Activated CD8-positive, alpha-beta T cell treated with anti-CD3 and anti-CD28 coated beads for 36 hours (primary cell): ENCODE measurements at regions not wholly inside any gene's neighbourhood (a gene's known extent, or its start where the extent isn't known, plus 50 kb on each side); places are given as distances from the start of the nearest gene placed in this dataset.

Experiments
- ATAC-seq: fragments of 200-7000 bp; cut with Tn5 transposase; one replicate; pipeline ENCODE4 v1.10.0; 2021; ENCODE audit warnings: mild to moderate bottlenecking, moderate library complexity
- CTCF ChIA-PET: fragments of 350-600 bp; sonication (Branson Sonifier 250); formaldehyde crosslinking; loops from one replicate; lab custom pipeline; 2021; ENCODE audit warnings: antibody characterized with exemption; lab: Charles Lee
- POLR2A ChIA-PET: fragments of 350-600 bp; sonication (Branson Sonifier 250); formaldehyde crosslinking; loops from one replicate; lab custom pipeline; 2021; ENCODE audit warnings: antibody characterized with exemption; lab: Charles Lee
- DNase-seq: peaks from one replicate; pipeline ENCODE4 v3.0.0-alpha.2; 2020
- H3K27ac Mint-ChIP-seq: one replicate; pipeline ENCODE4 v1.8.0; 2021; ENCODE audit warnings: mild to moderate bottlenecking, mixed read lengths
- H3K27me3 Mint-ChIP-seq: one replicate; pipeline ENCODE4 v1.8.0; 2021; ENCODE audit warnings: mixed read lengths
- H3K36me3 Mint-ChIP-seq: one replicate; pipeline ENCODE4 v1.8.0; 2021; ENCODE audit warnings: low read depth, mixed read lengths
- H3K4me1 Mint-ChIP-seq: one replicate; pipeline ENCODE4 v1.8.0; 2021; ENCODE audit warnings: low read depth, mixed read lengths
- H3K4me3 Mint-ChIP-seq: one replicate; pipeline ENCODE4 v1.8.0; 2021; ENCODE audit warnings: mild to moderate bottlenecking, moderate library complexity, mixed read lengths
- H3K9me3 Mint-ChIP-seq: one replicate; pipeline ENCODE4 v1.8.0; 2021; ENCODE audit warnings: mixed read lengths
- CTCF ChIP-seq: fragments of 200-600 bp; IDR thresholded peaks from one replicate; pipeline ENCODE4 v1.8.0; 2022; ENCODE audit warnings: antibody characterized with exemption, mild to moderate bottlenecking
- intact Hi-C: fragments of 100-400 bp; cut with micrococcal nuclease; formaldehyde crosslinking; loops from one replicate; pipeline ENCODE4 v1.10.0; 2022

- Mint-ChIP-seq H3K9me3 (no peaks in the 10 kb centered on the region), H3K4me1 (no peaks in the 10 kb centered on the region), H3K4me3 (no peak overlapping the region), H3K36me3 (no peaks in the 10 kb centered on the region), H3K27me3 (no peaks in the 10 kb centered on the region), H3K27ac (no peak overlapping the region)
- ATAC-seq (no peak), DNase-seq (no peak)
- intact Hi-C loops, result no loop called here
- no peak for TF ChIP-seq CTCF
- ChIA-PET POLR2A (no interaction called here), CTCF (no interaction called here)
Observed at GRCh38 chr2:221006084-221006483, 566.0 kb downstream of the EPHA4 start.

- ATAC-seq (no peak), DNase-seq (no peak)
- Mint-ChIP-seq H3K4me3 (no peak overlapping the region), H3K27ac (no peak overlapping the region), H3K4me1 (no peaks in the 10 kb centered on the region), H3K36me3 (no peaks in the 10 kb centered on the region), H3K9me3 (no peaks in the 10 kb centered on the region), H3K27me3 (peaks cover 1% of the 10 kb centered on the region)
- intact Hi-C loops, result no loop called here
- CTCF ChIA-PET, result no interaction called here
- POLR2A ChIA-PET, result no interaction called here
- TF ChIP-seq CTCF, result no peak
Observed at GRCh38 chr2:221016551-221016950, 555.6 kb downstream of the EPHA4 start.

- no peaks in the 10 kb centered on the region for H3K36me3 Mint-ChIP-seq
- intact Hi-C loops, result no loop called here
- DNase-seq (no peak), ATAC-seq (no peak)
- ChIA-PET CTCF (no interaction called here), POLR2A (no interaction called here)
- H3K4me3 Mint-ChIP-seq, result no peak overlapping the region
- H3K27ac Mint-ChIP-seq, result no peak overlapping the region
- H3K4me1 Mint-ChIP-seq, result no peaks in the 10 kb centered on the region
- H3K9me3 Mint-ChIP-seq, result no peaks in the 10 kb centered on the region
- peaks cover 4% of the 10 kb centered on the region for H3K27me3 Mint-ChIP-seq
- no peak for TF ChIP-seq CTCF
Observed at GRCh38 chr2:221018262-221018661, 553.8 kb downstream of the EPHA4 start.

- CTCF ChIA-PET, result no interaction called here
- H3K4me3 Mint-ChIP-seq, result no peak overlapping the region
- no peaks in the 10 kb centered on the region for H3K4me1 Mint-ChIP-seq
- POLR2A ChIA-PET, result interaction anchor here (0.7 kb wide), 1 partner anchor 19 kb away, joined by 3 read pairs; no protein-coding TSS in a partner anchor
- no peak overlapping the region for H3K27ac Mint-ChIP-seq
- H3K9me3 Mint-ChIP-seq, result no peaks in the 10 kb centered on the region
- H3K27me3 Mint-ChIP-seq, result peaks cover 3% of the 10 kb centered on the region
- H3K36me3 Mint-ChIP-seq, result no peaks in the 10 kb centered on the region
- no peak for DNase-seq
- intact Hi-C loops, result no loop called here
- ATAC-seq, result no peak
- no peak for TF ChIP-seq CTCF
Observed at GRCh38 chr2:221019668-221020067, 552.4 kb downstream of the EPHA4 start.

- H3K4me3 Mint-ChIP-seq, result no peak overlapping the region
- H3K9me3 Mint-ChIP-seq, result no peaks in the 10 kb centered on the region
- ATAC-seq (no peak), DNase-seq (no peak)
- intact Hi-C loops, result no loop called here
- TF ChIP-seq CTCF, result no peak
- no peak overlapping the region for H3K27ac Mint-ChIP-seq
- H3K27me3 Mint-ChIP-seq, result peaks cover 3% of the 10 kb centered on the region
- ChIA-PET CTCF (no interaction called here), POLR2A (no interaction called here)
- H3K36me3 Mint-ChIP-seq, result no peaks in the 10 kb centered on the region
- H3K4me1 Mint-ChIP-seq, result peaks cover 4% of the 10 kb centered on the region
Observed at GRCh38 chr2:221022554-221022953, 549.5 kb downstream of the EPHA4 start.
